ENCODE measurements at regions not wholly inside any gene's neighbourhood (a gene's known extent, or its start where the extent isn't known, plus 50 kb on each side); places are given as distances from the start of the nearest gene placed in this dataset.

GRCh38 chr6:37115236-37115895 lies 54.6 kb upstream of the PIM1 start:
- TF ChIP-seq ZNF565 (CRISPR knock-in tag; conservative IDR thresholded peaks at IDR 0.05; ENCODE audit: low read depth) (no peak), ZNF8 (CRISPR knock-in tag; IDR thresholded peaks at IDR 0.05) (no peak), ZFP3 (CRISPR knock-in tag; IDR thresholded peaks at IDR 0.05) (no peak), ARNTL (CRISPR knock-in tag; IDR thresholded peaks at IDR 0.05; ENCODE audit: borderline replicate concordance, low read depth) (no peak), ZFP30 (CRISPR knock-in tag; IDR thresholded peaks at IDR 0.05) (no peak), CREB5 (CRISPR knock-in tag; IDR thresholded peaks at IDR 0.05; ENCODE audit: low read depth) (no peak), TSHZ2 (CRISPR knock-in tag; IDR thresholded peaks at IDR 0.05) (no peak), OSR1 (CRISPR knock-in tag; IDR thresholded peaks at IDR 0.05) (no peak), PATZ1 (CRISPR knock-in tag; IDR thresholded peaks at IDR 0.05; ENCODE audit: borderline replicate concordance) (no peak), CSRNP3 (CRISPR knock-in tag; IDR thresholded peaks at IDR 0.05) (no peak), TOX (CRISPR knock-in tag; IDR thresholded peaks at IDR 0.05; ENCODE audit: borderline replicate concordance) (no peak), TCF4 (CRISPR knock-in tag; IDR thresholded peaks at IDR 0.05; ENCODE audit: borderline replicate concordance) (no peak)

Data from SK-N-SH treated with all-trans-retinoic acid at 6 μM for 48 hours (cell line).